ENCODE measurements at regions not wholly inside any gene's neighbourhood (a gene's known extent, or its start where the extent isn't known, plus 50 kb on each side); places are given as distances from the start of the nearest gene placed in this dataset.

DNA sequence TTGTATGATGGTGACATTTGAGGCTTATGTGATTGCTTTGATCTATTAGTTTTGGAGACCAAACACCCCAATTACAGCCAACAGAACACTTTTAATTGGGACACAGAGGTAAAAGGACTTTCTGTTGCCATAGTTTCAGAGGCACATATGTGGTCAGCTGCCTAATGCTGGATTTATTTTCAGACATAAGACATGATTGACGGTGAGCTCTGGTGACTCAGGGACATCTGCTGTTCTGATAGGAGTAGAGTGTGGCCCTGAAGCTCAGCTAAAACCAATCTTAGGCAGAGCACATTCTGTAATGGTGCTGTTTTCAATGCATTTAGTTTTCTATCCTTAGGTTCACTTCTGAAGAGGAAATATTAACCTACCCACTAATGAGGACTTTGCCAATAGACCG lies 247.1 kb downstream of the UTP18 start:
- TF ChIP-seq, protein P1, sequence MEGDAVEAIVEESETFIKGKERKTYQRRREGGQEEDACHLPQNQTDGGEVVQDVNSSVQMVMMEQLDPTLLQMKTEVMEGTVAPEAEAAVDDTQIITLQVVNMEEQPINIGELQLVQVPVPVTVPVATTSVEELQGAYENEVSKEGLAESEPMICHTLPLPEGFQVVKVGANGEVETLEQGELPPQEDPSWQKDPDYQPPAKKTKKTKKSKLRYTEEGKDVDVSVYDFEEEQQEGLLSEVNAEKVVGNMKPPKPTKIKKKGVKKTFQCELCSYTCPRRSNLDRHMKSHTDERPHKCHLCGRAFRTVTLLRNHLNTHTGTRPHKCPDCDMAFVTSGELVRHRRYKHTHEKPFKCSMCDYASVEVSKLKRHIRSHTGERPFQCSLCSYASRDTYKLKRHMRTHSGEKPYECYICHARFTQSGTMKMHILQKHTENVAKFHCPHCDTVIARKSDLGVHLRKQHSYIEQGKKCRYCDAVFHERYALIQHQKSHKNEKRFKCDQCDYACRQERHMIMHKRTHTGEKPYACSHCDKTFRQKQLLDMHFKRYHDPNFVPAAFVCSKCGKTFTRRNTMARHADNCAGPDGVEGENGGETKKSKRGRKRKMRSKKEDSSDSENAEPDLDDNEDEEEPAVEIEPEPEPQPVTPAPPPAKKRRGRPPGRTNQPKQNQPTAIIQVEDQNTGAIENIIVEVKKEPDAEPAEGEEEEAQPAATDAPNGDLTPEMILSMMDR (IDR thresholded peaks at IDR 0.05; ENCODE audit: insufficient read depth, low read length, poor library complexity, severe bottlenecking): no peak
- TF ChIP-seq EZH2phosphoT487 (conservative IDR thresholded peaks at IDR 0.05; ENCODE audit: low read length): no peak
